ENCODE measurements at regions not wholly inside any gene's neighbourhood (a gene's known extent, or its start where the extent isn't known, plus 50 kb on each side); places are given as distances from the start of the nearest gene placed in this dataset.

- no peak for TF ChIP-seq FOXP2 (optimal IDR thresholded peaks at IDR 0.05; ENCODE audit: borderline replicate concordance, extremely low read depth, extremely low read length, insufficient read depth)
- no peak for TF ChIP-seq SIN3A (IDR thresholded peaks at IDR 0.05; ENCODE audit: borderline replicate concordance, insufficient read depth, low read length)
- no peak for TF ChIP-seq REST (IDR thresholded peaks at IDR 0.05; ENCODE audit: insufficient read depth in 1 of 2, low read depth in 2 of 2, low read length in 2 of 2)
- TF ChIP-seq POLR2AphosphoS5 (IDR thresholded peaks at IDR 0.05; ENCODE audit: low read depth, low read length) = no peak
- no peak for TF ChIP-seq TAF1 (IDR thresholded peaks at IDR 0.05; ENCODE audit: borderline replicate concordance, insufficient read depth, low read length)
Observed at GRCh38 chr5:101796427-101796826, 499.7 kb downstream of the SLCO4C1 start.

DNA sequence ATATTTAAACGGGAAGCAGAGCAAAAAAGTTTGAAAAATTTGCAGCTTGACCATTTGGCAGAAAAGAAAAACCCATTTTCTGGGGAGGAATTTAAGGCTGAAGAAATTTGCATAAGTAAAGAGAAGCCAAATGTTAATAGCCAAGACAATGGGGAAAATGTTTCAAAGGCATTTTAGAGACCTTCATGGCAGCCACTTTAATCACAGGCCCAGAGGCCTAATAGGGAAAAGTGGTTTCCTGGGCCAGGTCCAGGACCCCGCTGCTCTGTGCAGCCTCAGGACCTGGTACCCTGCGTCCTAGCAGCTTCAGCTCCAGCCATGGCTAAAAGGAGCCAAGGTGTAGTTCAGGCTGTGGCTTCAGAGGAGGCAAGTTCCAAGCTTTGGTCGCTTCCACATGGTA is 507.3 kb downstream of the SLCO4C1 start:
- TF ChIP-seq SIN3A (IDR thresholded peaks at IDR 0.05; ENCODE audit: borderline replicate concordance, insufficient read depth, low read length) = no peak
- no peak for TF ChIP-seq TAF1 (IDR thresholded peaks at IDR 0.05; ENCODE audit: borderline replicate concordance, insufficient read depth, low read length)
- no peak for TF ChIP-seq REST (IDR thresholded peaks at IDR 0.05; ENCODE audit: insufficient read depth in 1 of 2, low read depth in 2 of 2, low read length in 2 of 2)
- TF ChIP-seq FOXP2 (optimal IDR thresholded peaks at IDR 0.05; ENCODE audit: borderline replicate concordance, extremely low read depth, extremely low read length, insufficient read depth) = no peak
- TF ChIP-seq POLR2AphosphoS5 (IDR thresholded peaks at IDR 0.05; ENCODE audit: low read depth, low read length) = no peak

DNA sequence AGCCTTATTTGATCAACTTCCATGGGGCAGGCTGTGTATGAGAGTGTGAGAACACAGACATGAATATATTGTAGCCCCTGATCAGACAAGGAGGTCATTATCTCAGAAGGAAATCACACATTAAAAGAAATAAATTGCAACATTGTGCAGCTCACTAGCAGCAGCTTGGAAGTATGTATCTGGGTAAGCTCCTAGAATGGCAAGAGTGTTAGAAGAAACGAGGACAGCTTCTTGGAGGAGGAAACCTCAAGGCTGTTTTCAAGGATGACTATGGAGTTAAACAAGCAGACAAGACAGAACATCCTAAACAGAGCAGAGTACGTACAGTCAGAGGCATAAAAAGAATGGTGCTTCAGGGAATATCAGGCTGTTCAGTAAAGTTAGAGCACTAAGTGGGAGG is 511.0 kb downstream of the SLCO4C1 start:
- TF ChIP-seq POLR2AphosphoS5 (IDR thresholded peaks at IDR 0.05; ENCODE audit: low read depth, low read length) (no peak), REST (IDR thresholded peaks at IDR 0.05; ENCODE audit: insufficient read depth in 1 of 2, low read depth in 2 of 2, low read length in 2 of 2) (no peak), TAF1 (IDR thresholded peaks at IDR 0.05; ENCODE audit: borderline replicate concordance, insufficient read depth, low read length) (no peak), SIN3A (IDR thresholded peaks at IDR 0.05; ENCODE audit: borderline replicate concordance, insufficient read depth, low read length) (no peak), FOXP2 (optimal IDR thresholded peaks at IDR 0.05; ENCODE audit: borderline replicate concordance, extremely low read depth, extremely low read length, insufficient read depth) (no peak)

DNA sequence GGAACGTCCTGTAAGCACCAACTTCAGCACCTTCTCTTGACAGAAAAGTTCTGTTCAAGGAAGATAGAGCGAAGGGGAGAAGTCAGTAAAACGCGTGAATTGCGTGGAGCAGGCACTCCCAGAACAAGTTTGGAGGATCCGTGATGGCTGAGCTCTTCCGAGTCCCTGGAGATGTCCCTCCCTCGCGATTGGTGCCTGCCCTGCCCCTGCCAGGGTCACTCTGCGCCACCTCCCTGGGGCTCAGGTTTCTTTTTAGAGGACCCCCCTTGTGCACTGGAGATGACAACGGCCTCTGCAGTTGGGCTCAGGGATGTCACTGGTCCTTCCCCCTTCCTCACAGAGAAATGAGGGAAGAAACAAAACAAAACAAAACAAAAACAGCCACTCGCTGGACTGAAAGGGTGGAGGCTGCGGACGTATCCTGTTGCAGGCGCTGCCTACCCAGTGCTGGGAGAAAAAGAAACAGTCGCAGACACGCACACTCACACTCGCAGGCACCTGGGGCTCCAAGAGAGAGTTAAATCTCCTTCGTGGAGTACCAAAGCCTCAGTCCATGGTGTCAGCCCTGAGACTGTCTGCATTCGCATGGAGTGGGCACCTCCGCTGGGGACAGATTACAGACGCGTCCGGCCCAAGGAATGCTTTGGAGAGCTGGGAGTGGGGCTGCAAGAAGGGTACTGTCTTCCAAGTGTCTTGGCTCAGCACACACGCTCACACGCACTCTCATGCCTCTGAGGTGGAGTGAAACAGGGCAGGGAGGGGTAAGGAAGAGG is 512.7 kb downstream of the SLCO4C1 start:
- no peak for TF ChIP-seq REST (IDR thresholded peaks at IDR 0.05; ENCODE audit: insufficient read depth in 1 of 2, low read depth in 2 of 2, low read length in 2 of 2)
- TF ChIP-seq POLR2AphosphoS5 (IDR thresholded peaks at IDR 0.05; ENCODE audit: low read depth, low read length) = no peak
- no peak for TF ChIP-seq SIN3A (IDR thresholded peaks at IDR 0.05; ENCODE audit: borderline replicate concordance, insufficient read depth, low read length)
- no peak for TF ChIP-seq FOXP2 (optimal IDR thresholded peaks at IDR 0.05; ENCODE audit: borderline replicate concordance, extremely low read depth, extremely low read length, insufficient read depth)
- no peak for TF ChIP-seq TAF1 (IDR thresholded peaks at IDR 0.05; ENCODE audit: borderline replicate concordance, insufficient read depth, low read length)
